GM23248 (cell line): ENCODE measurements at regions not wholly inside any gene's neighbourhood (a gene's known extent, or its start where the extent isn't known, plus 50 kb on each side); places are given as distances from the start of the nearest gene placed in this dataset.

Source experiments
- DNase-seq: peaks from one replicate; pipeline ENCODE4 v3.0.0-alpha.2; 2015
- H2AFZ ChIP-seq: fragments of 200-600 bp; sonication (generic); 2 replicates; pipeline ENCODE4 v1.6.1; 2016; ENCODE audit warnings: antibody characterized with exemption
- H3F3A ChIP-seq: fragments of 200-600 bp; sonication (generic); 2 replicates; pipeline ENCODE4 v1.6.1; 2016; ENCODE audit warnings: mild to moderate bottlenecking, antibody characterized with exemption, mixed run types; ENCODE audit not compliant: insufficient read depth
- H3K27ac ChIP-seq: fragments of 200-600 bp; sonication (generic); 2 replicates; pipeline ENCODE4 v1.5.1; 2016; ENCODE audit warnings: mild to moderate bottlenecking
- H3K27me3 ChIP-seq: fragments of 200-600 bp; sonication (generic); replicated peaks from 2 replicates; pipeline ENCODE4 v1.6.1; 2016; ENCODE audit warnings: mild to moderate bottlenecking; ENCODE audit not compliant: insufficient read depth
- H3K36me3 ChIP-seq: fragments of 200-600 bp; sonication (generic); 2 replicates; pipeline ENCODE4 v1.6.1; 2016; ENCODE audit warnings: low read depth, mild to moderate bottlenecking
- H3K4me1 ChIP-seq: fragments of 200-600 bp; sonication (generic); 2 replicates; pipeline ENCODE4 v1.6.1; 2016; ENCODE audit warnings: mild to moderate bottlenecking; ENCODE audit not compliant: insufficient read depth
- H3K4me2 ChIP-seq: fragments of 200-600 bp; sonication (generic); one replicate; pipeline ENCODE4 v1.6.1; 2016; ENCODE audit warnings: mild to moderate bottlenecking; ENCODE audit not compliant: unreplicated experiment
- H3K4me3 ChIP-seq: fragments of 200-600 bp; sonication (generic); 2 replicates; pipeline ENCODE4 v1.5.1; 2016; ENCODE audit warnings: mild to moderate bottlenecking
- H3K79me2 ChIP-seq: fragments of 200-600 bp; sonication (generic); 2 replicates; pipeline ENCODE4 v1.6.1; 2016; ENCODE audit warnings: mild to moderate bottlenecking; ENCODE audit not compliant: insufficient read depth
- H3K9ac ChIP-seq: fragments of 200-600 bp; sonication (generic); 2 replicates; pipeline ENCODE4 v1.6.1; 2016; ENCODE audit warnings: mild to moderate bottlenecking
- H3K9me2 ChIP-seq: fragments of 200-600 bp; sonication (generic); 2 replicates; pipeline ENCODE4 v1.6.1; 2016; ENCODE audit warnings: mixed run types, mild to moderate bottlenecking, moderate library complexity; ENCODE audit not compliant: insufficient read depth
- H3K9me3 ChIP-seq: fragments of 200-600 bp; sonication (generic); one replicate; pipeline ENCODE4 v1.6.1; 2017; ENCODE audit warnings: low read depth
- H4K20me1 ChIP-seq: fragments of 200-600 bp; sonication (generic); 2 replicates; pipeline ENCODE4 v1.6.0; 2016; ENCODE audit not compliant: insufficient read depth
- EZH2 ChIP-seq: fragments of 200-600 bp; sonication (generic); IDR thresholded peaks from 2 replicates; pipeline ENCODE4 v1.6.1; 2018; ENCODE audit warnings: antibody characterized with exemption, mild to moderate bottlenecking; ENCODE audit not compliant: insufficient read depth, poor library complexity, severe bottlenecking
- EZH2phosphoT487 ChIP-seq: fragments of 200-600 bp; sonication (generic); IDR thresholded peaks from 2 replicates; pipeline ENCODE4 v1.6.1; 2018; ENCODE audit warnings: antibody characterized with exemption, moderate library complexity, mild to moderate bottlenecking, low read depth; ENCODE audit not compliant: insufficient read depth
- WGBS, 2 experiments: methylation state at CpG; one replicate each; pipeline ENCODE4 v1.1.6; 2015 to 2017; ENCODE audit warnings: low lambda C conversion rate in 2 of 2, low coverage in 1 of 2; ENCODE audit errors: missing lambda C conversion rate in 2 of 2; 5-methylcytosine and 5-hydroxymethylcytosine counted together
- in situ Hi-C: fragments of 300-500 bp; cut with MboI; formaldehyde crosslinking; loops from 2 replicates; pipeline ENCODE4 v1.15.0; 2020

DNA sequence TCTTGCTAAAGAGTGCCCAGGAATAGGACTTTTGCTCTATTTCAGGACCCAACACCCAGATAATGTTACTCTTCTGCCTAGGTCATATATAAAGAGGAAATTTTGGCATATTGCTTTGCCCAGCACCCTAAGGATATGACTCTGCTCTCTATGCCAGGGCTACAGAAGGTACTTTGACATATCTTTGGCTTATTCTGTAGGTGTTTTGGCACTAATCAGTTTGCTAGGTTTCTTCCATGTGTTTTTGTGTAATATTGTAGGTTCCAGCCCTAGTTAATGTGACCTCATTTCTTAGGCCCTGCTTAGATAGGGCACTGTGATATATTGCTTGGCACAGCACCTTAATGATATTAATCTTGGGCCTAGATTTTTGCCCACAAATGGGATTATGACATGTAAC lies 842.9 kb upstream of the TSPY4 start:
- Histone ChIP-seq H2AFZ (no peak overlapping the region), H3K4me1 (no peaks in the 10 kb centered on the region), H3K79me2 (no peaks in the 10 kb centered on the region), H3K27me3 (no peaks in the 10 kb centered on the region), H3K27ac (no peak overlapping the region), H3K9me3 (no peaks in the 10 kb centered on the region), H4K20me1 (no peaks in the 10 kb centered on the region), H3K9me2 (no peaks in the 10 kb centered on the region), H3K4me2 (no peak overlapping the region), H3K36me3 (no peaks in the 10 kb centered on the region), H3F3A (no peaks in the 10 kb centered on the region), H3K9ac (no peak overlapping the region), H3K4me3 (no peak overlapping the region)
- no peak for TF ChIP-seq EZH2
- TF ChIP-seq EZH2phosphoT487 = no peak
- in situ Hi-C loops = no loop called here
- DNase-seq = no peak

GRCh38 chrY:8495243-8495642 lies 842.0 kb upstream of the TSPY4 start:
- H3K4me3 ChIP-seq = no peak overlapping the region
- no peaks in the 10 kb centered on the region for H3K79me2 ChIP-seq
- no peak overlapping the region for H3K27ac ChIP-seq
- H2AFZ ChIP-seq = no peak overlapping the region
- H3K4me1 ChIP-seq = no peaks in the 10 kb centered on the region
- H3K36me3 ChIP-seq = no peaks in the 10 kb centered on the region
- no peak for TF ChIP-seq EZH2
- TF ChIP-seq EZH2phosphoT487 = no peak
- H4K20me1 ChIP-seq = no peaks in the 10 kb centered on the region
- 0 to 4% methylated on average over 2 of the region's 2 CpGs for WGBS, 2 experiments
- no peak overlapping the region for H3K9ac ChIP-seq
- no peaks in the 10 kb centered on the region for H3K9me3 ChIP-seq
- no peaks in the 10 kb centered on the region for H3F3A ChIP-seq
- DNase-seq = no peak
- H3K4me2 ChIP-seq = no peak overlapping the region
- no peaks in the 10 kb centered on the region for H3K9me2 ChIP-seq
- H3K27me3 ChIP-seq = no peaks in the 10 kb centered on the region
- in situ Hi-C loops = no loop called here

DNA sequence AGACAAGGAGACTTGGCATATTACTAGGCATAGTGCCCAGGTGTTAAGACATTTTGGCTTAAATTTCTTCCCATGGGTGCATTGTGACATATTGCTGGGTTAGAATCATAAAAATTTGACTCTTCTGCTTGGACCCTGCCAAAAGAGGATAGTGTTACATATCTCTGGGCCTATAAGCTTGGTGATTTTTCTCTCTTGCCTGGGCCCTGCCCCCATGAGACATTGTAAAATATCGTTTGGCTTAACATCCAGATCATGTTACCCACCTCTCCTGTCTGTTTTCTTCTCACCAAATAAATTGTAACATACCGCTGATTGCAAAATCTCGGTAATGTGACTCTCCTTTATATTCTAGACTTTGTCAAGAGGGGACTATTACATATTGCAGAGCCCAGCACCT lies 836.4 kb upstream of the TSPY4 start:
- Histone ChIP-seq H3K27ac (no peak overlapping the region), H3K9me3 (no peaks in the 10 kb centered on the region), H3K4me2 (no peak overlapping the region), H2AFZ (no peak overlapping the region), H3K27me3 (no peaks in the 10 kb centered on the region), H3K36me3 (no peaks in the 10 kb centered on the region), H3K9ac (no peak overlapping the region), H3K9me2 (no peaks in the 10 kb centered on the region), H3K79me2 (no peaks in the 10 kb centered on the region), H4K20me1 (no peaks in the 10 kb centered on the region), H3F3A (no peaks in the 10 kb centered on the region), H3K4me1 (no peaks in the 10 kb centered on the region), H3K4me3 (no peak overlapping the region)
- no peak for TF ChIP-seq EZH2
- TF ChIP-seq EZH2phosphoT487 = no peak
- in situ Hi-C loops = no loop called here
- no peak for DNase-seq
- 49 to 63% methylated on average over 3 of the region's 3 CpGs for WGBS, 2 experiments

DNA sequence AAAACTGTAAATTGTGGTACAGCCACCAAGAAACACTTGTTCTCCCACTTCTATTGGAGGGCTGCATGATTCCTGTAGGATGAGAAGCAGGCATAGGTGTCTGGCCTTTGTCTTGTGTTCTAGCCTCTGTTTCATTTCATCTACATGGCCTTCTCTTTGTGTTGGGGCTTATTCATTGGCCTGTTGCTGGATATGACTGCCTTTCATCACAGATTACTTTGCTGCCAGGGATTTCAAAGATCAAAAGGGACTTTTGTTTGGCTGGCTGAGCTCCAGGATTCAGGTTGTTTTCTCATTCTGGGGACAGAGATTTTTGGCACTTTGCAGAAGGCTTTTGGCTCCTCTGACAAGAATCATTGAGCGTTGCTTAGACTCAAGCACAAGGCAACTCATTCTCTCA lies 803.8 kb upstream of the TSPY4 start:
- no peak overlapping the region for H3K4me2 ChIP-seq
- H3K27me3 ChIP-seq = no peaks in the 10 kb centered on the region
- H3K4me3 ChIP-seq = no peak overlapping the region
- in situ Hi-C loops = loop anchor here (25.0 kb wide), 1 partner anchor 104 kb away; no protein-coding TSS in a partner anchor
- no peak overlapping the region for H3K9ac ChIP-seq
- no peaks in the 10 kb centered on the region for H4K20me1 ChIP-seq
- H2AFZ ChIP-seq = no peak overlapping the region
- H3K79me2 ChIP-seq = no peaks in the 10 kb centered on the region
- H3K9me2 ChIP-seq = no peaks in the 10 kb centered on the region
- H3K36me3 ChIP-seq = no peaks in the 10 kb centered on the region
- H3F3A ChIP-seq = no peaks in the 10 kb centered on the region
- no peaks in the 10 kb centered on the region for H3K4me1 ChIP-seq
- TF ChIP-seq EZH2 (no peak), EZH2phosphoT487 (no peak)
- DNase-seq = no peak
- no peaks in the 10 kb centered on the region for H3K9me3 ChIP-seq
- WGBS, 2 experiments = 0 to 14% methylated on average over 1 of the region's 1 CpG
- H3K27ac ChIP-seq = no peak overlapping the region

GRCh38 chrY:8535704-8536103 lies 801.6 kb upstream of the TSPY4 start:
- in situ Hi-C loops = loop anchor here (25.0 kb wide), 1 partner anchor 102 kb away; no protein-coding TSS in a partner anchor
- H3K9me3 ChIP-seq = no peaks in the 10 kb centered on the region
- WGBS, 2 experiments = 68 to 80% methylated on average over 5 to 6 of the region's 6 CpGs
- no peaks in the 10 kb centered on the region for H3F3A ChIP-seq
- H3K27me3 ChIP-seq = no peaks in the 10 kb centered on the region
- no peaks in the 10 kb centered on the region for H3K79me2 ChIP-seq
- H3K36me3 ChIP-seq = no peaks in the 10 kb centered on the region
- H3K9ac ChIP-seq = no peak overlapping the region
- TF ChIP-seq EZH2phosphoT487 = no peak
- TF ChIP-seq EZH2 = no peak
- H3K4me2 ChIP-seq = no peak overlapping the region
- H3K9me2 ChIP-seq = no peaks in the 10 kb centered on the region
- H2AFZ ChIP-seq = no peak overlapping the region
- no peaks in the 10 kb centered on the region for H4K20me1 ChIP-seq
- H3K27ac ChIP-seq = no peak overlapping the region
- no peak overlapping the region for H3K4me3 ChIP-seq
- DNase-seq = no peak
- no peaks in the 10 kb centered on the region for H3K4me1 ChIP-seq
